ENCODE measurements at regions not wholly inside any gene's neighbourhood (a gene's known extent, or its start where the extent isn't known, plus 50 kb on each side); places are given as distances from the start of the nearest gene placed in this dataset.

DNA sequence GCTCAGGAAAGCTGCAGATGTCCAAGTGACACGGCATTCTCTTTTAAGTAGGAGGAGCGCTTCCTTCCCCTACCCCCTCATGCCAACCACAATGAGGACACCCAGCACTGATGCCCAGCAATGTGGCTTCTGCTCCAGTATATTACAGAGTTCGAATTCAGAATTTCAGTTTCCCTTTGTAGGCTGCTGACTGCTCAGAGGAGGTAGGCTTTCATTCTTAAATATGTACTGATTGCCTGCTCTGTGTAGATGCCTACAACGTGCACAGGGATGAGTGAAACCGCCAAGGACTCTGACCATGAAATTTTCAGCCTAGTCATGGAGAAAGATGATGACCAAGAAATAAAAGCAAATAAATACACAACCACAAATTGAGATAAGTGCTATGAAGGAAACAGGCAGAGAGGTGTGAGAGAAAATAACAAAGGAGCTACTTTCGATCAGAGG, 50.9 kb upstream of the TNFAIP3 start:
- Histone ChIP-seq H3K27me3 (ENCODE audit: low read depth) (no peaks in the 10 kb centered on the region), H3K36me3 (no peaks in the 10 kb centered on the region), H3K9me3 (no peaks in the 10 kb centered on the region), H3K4me1 (peaks cover 16% of the 10 kb centered on the region), H3K4me3 (no peak overlapping the region), H3K27ac (no peak overlapping the region)
- ATAC-seq (peak; percentile 28 to 30), DNase-seq (no peak)
- intact Hi-C loops (cut with DNase I), result no loop called here
- TF ChIP-seq, protein P1, sequence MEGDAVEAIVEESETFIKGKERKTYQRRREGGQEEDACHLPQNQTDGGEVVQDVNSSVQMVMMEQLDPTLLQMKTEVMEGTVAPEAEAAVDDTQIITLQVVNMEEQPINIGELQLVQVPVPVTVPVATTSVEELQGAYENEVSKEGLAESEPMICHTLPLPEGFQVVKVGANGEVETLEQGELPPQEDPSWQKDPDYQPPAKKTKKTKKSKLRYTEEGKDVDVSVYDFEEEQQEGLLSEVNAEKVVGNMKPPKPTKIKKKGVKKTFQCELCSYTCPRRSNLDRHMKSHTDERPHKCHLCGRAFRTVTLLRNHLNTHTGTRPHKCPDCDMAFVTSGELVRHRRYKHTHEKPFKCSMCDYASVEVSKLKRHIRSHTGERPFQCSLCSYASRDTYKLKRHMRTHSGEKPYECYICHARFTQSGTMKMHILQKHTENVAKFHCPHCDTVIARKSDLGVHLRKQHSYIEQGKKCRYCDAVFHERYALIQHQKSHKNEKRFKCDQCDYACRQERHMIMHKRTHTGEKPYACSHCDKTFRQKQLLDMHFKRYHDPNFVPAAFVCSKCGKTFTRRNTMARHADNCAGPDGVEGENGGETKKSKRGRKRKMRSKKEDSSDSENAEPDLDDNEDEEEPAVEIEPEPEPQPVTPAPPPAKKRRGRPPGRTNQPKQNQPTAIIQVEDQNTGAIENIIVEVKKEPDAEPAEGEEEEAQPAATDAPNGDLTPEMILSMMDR (IDR thresholded peaks at IDR 0.05), result no peak

DNA sequence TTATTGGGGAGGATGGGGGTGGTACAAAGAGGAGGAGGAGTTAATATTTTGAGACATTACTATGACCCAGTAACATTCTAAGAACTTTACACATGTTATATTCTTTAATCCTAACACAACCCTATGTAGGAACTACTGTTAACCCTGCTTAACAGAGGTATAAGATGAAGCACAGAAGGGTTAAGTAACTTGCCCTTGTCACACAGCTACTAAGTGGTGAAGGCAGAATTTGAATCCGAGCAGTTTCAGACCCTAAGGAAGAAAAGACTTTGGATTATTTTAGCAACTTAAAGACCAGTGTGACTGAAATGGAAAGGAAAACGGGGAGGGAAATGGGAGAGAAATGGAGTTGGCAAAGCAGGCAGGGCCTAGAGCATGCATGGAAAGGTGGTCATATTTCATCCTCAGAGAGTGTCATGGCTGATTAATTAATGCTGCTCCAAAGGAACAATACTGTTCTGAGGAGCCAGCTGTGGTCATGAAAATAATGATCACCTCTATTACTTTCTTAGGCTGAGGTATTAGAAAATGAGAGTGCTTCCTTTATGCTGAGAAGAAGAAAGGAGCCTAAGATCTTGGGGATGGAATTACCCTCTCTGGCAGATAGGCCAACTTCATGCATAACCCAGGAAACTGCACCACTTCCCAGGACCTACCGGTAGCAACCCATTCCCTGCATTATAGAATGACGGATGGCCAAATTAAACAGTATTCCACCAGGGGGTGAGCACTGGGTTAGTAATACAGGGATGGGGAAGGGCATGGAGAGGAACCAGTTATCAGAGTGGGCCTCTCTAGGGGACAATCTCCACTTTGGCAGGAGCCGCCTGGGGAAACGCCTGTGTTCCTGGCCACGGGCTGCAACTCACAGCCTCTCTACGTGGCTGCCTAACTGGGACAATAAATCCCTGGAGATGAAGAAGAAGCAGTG, 50.1 kb upstream of the TNFAIP3 start:
- no peak for ATAC-seq
- intact Hi-C loops (cut with DNase I), result no loop called here
- Histone ChIP-seq H3K9me3 (no peaks in the 10 kb centered on the region), H3K27me3 (ENCODE audit: low read depth) (no peaks in the 10 kb centered on the region), H3K27ac (no peak overlapping the region), H3K4me3 (no peak overlapping the region), H3K36me3 (no peaks in the 10 kb centered on the region), H3K4me1 (peaks cover 10% of the 10 kb centered on the region)
- no peak for DNase-seq
- TF ChIP-seq, protein P1 (IDR thresholded peaks at IDR 0.05), result no peak
